Naive thymus-derived CD4-positive, alpha-beta T cell (primary cell): ENCODE measurements at regions not wholly inside any gene's neighbourhood (a gene's known extent, or its start where the extent isn't known, plus 50 kb on each side); places are given as distances from the start of the nearest gene placed in this dataset.

Experiments used
- ATAC-seq: fragments of 150-1000 bp; cut with Tn5 transposase; 2 replicates; pipeline ENCODE4 v1.10.0; 2021; ENCODE audit warnings: mild to moderate bottlenecking, moderate library complexity
- CTCF ChIA-PET: fragments of 350-600 bp; sonication (Branson Sonifier 250); formaldehyde crosslinking; loops from one replicate; lab custom pipeline; 2021; ENCODE audit warnings: antibody characterized with exemption; lab: Charles Lee
- POLR2A ChIA-PET: fragments of 350-600 bp; sonication (Branson Sonifier 250); formaldehyde crosslinking; loops from one replicate; lab custom pipeline; 2021; ENCODE audit warnings: antibody characterized with exemption, inconsistent platforms; lab: Charles Lee
- DNase-seq, 9 donors: peaks; one replicate each; pipeline versions ENCODE4 v3.0.0 to v3.0.0-alpha.2; 2020 to 2022; ENCODE audit warnings: mixed read lengths in 1 of 9
- H3K27ac ChIP-seq: one replicate; pipeline ENCODE4 v1.7.0; 2013; ENCODE audit warnings: mild to moderate bottlenecking, low read depth, low read length, moderate library complexity
- H3K27me3 ChIP-seq, 2 donors: one replicate each; pipeline ENCODE4 v1.7.0; 2013; ENCODE audit warnings: low read length in 2 of 2, mild to moderate bottlenecking in 2 of 2, moderate library complexity in 2 of 2; ENCODE audit not compliant: control insufficient read depth in 2 of 2, insufficient read depth in 2 of 2
- H3K36me3 ChIP-seq, 3 experiments: 1 replicate in 2 of 3; 2 replicates in 1 of 3; pipeline ENCODE4 v1.7.0; 2013; ENCODE audit warnings: low read length in 3 of 3, mild to moderate bottlenecking in 3 of 3, moderate library complexity in 1 of 3; ENCODE audit not compliant: insufficient read depth in 3 of 3, control insufficient read depth in 2 of 3
- H3K4me1 ChIP-seq, 2 donors: one replicate each; pipeline ENCODE4 v1.7.0; 2013; ENCODE audit warnings: low read length in 2 of 2, mild to moderate bottlenecking in 2 of 2, moderate library complexity in 1 of 2; ENCODE audit not compliant: control insufficient read depth in 2 of 2, insufficient read depth in 2 of 2
- H3K4me3 ChIP-seq: 2 replicates; pipeline ENCODE4 v1.7.0; 2013; ENCODE audit warnings: mild to moderate bottlenecking, low read length
- H3K9me3 ChIP-seq, 3 experiments: 1 replicate in 2 of 3; 2 replicates in 1 of 3; pipeline ENCODE4 v1.7.0; 2013; ENCODE audit warnings: low read length in 3 of 3; ENCODE audit not compliant: control insufficient read depth in 2 of 3
- H3K27ac Mint-ChIP-seq, 9 donors: one replicate each; pipeline ENCODE4 v1.8.0; 2020 to 2022; ENCODE audit warnings: mixed read lengths in 9 of 9, mild to moderate bottlenecking in 8 of 9, moderate library complexity in 5 of 9, inconsistent platforms in 2 of 9
- H3K27me3 Mint-ChIP-seq, 5 donors: one replicate each; pipeline ENCODE4 v1.8.0; 2021 to 2022; ENCODE audit warnings: mixed read lengths in 5 of 5, mild to moderate bottlenecking in 1 of 5
- H3K36me3 Mint-ChIP-seq, 5 donors: one replicate each; pipeline ENCODE4 v1.8.0; 2020 to 2022; ENCODE audit warnings: mixed read lengths in 5 of 5, mild to moderate bottlenecking in 3 of 5, inconsistent platforms in 1 of 5
- H3K4me1 Mint-ChIP-seq, 7 donors: one replicate each; pipeline ENCODE4 v1.8.0; 2020 to 2022; ENCODE audit warnings: mixed read lengths in 7 of 7, mild to moderate bottlenecking in 3 of 7, inconsistent platforms in 1 of 7
- H3K4me3 Mint-ChIP-seq, 10 donors: one replicate each; pipeline ENCODE4 v1.8.0; 2020 to 2022; ENCODE audit warnings: mild to moderate bottlenecking in 10 of 10, mixed read lengths in 10 of 10, moderate library complexity in 6 of 10, inconsistent platforms in 2 of 10
- H3K9me3 Mint-ChIP-seq, 11 donors: one replicate each; pipeline ENCODE4 v1.8.0; 2020 to 2022; ENCODE audit warnings: mixed read lengths in 11 of 11, mild to moderate bottlenecking in 4 of 11, inconsistent platforms in 1 of 11, moderate library complexity in 1 of 11
- intact Hi-C, 2 donors: fragments of 100-400 bp; cut with micrococcal nuclease; formaldehyde crosslinking; loops; one replicate each; pipeline ENCODE4 v1.15.1; 2023

DNA sequence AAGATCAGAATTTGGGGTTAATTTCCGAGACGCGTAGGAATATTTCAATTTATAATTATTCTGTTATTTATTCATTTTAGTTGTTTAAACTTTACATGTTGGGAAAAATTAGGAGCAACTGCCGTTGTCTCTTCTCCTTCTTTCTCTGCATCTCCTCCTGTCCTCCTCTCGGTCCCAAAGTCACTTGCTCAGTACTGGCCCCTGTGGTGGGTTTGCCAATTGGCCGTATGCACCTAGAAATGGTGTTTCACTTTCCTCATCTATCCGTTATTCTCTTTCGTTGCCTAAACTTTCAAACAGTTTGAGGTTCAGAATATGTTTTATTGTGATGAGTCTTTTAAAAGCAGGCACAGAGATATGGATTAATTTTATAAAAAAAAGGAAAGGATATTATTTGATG, 517.9 kb downstream of the PLCL1 start:
- no peak overlapping the region for H3K4me3 ChIP-seq
- intact Hi-C loops: no loop called here
- H3K27ac ChIP-seq: no peak overlapping the region
- ChIA-PET POLR2A (interaction anchor here (0.7 kb wide), 1 partner anchor 14 kb away, joined by 3 read pairs; no protein-coding TSS in a partner anchor), CTCF (no interaction called here)
- Mint-ChIP-seq H3K4me3 (no peak overlapping the region), H3K4me1 (peaks cover under 1 to 23% (median 19%) of the 10 kb centered on the region in 7 donors), H3K27me3 (peaks cover 56 to 75% (median 65%) of the 10 kb centered on the region in 5 donors), H3K27ac (no peak overlapping the region), H3K36me3 (no peaks in the 10 kb centered on the region), H3K9me3 (no peaks in the 10 kb centered on the region)
- no peaks in the 10 kb centered on the region for H3K9me3 ChIP-seq
- DNase-seq (no peak), ATAC-seq (no peak)
- H3K4me1 ChIP-seq: peaks cover 10 to 14% of the 10 kb centered on the region in 2 donors
- no peaks in the 10 kb centered on the region for H3K36me3 ChIP-seq
- peaks cover 0 to 14% of the 10 kb centered on the region in 2 donors for H3K27me3 ChIP-seq

- DNase-seq (no peak), ATAC-seq (no peak)
- H3K4me1 Mint-ChIP-seq: peaks cover 0 to 17% (median 13%) of the 10 kb centered on the region in 7 donors
- POLR2A ChIA-PET: interaction anchor here (0.7 kb wide), 1 partner anchor 15 kb away, joined by 3 read pairs; no protein-coding TSS in a partner anchor
- Histone ChIP-seq H3K9me3 (no peaks in the 10 kb centered on the region), H3K4me1 (peaks cover 7% of the 10 kb centered on the region in 2 donors), H3K27me3 (peaks cover 0 to 14% of the 10 kb centered on the region in 2 donors), H3K36me3 (no peaks in the 10 kb centered on the region), H3K27ac (no peak overlapping the region), H3K4me3 (no peak overlapping the region)
- intact Hi-C loops: no loop called here
- no peaks in the 10 kb centered on the region for H3K9me3 Mint-ChIP-seq
- CTCF ChIA-PET: no interaction called here
- H3K36me3 Mint-ChIP-seq: no peaks in the 10 kb centered on the region
- no peak overlapping the region for H3K4me3 Mint-ChIP-seq
- no peak overlapping the region for H3K27ac Mint-ChIP-seq
- peaks cover 63 to 75% (median 71%) of the 10 kb centered on the region in 5 donors for H3K27me3 Mint-ChIP-seq
Observed at GRCh38 chr2:198321522-198322088, 517.2 kb downstream of the PLCL1 start.

- intact Hi-C loops: loop anchor here in 1 of 2 donors (10.0 kb wide), 1 partner anchor 1618 kb away; no protein-coding TSS in a partner anchor
- no peak for ATAC-seq
- H3K27ac Mint-ChIP-seq: no peak overlapping the region
- Histone ChIP-seq H3K27ac (no peak overlapping the region), H3K27me3 (peaks cover 0 to 7% of the 10 kb centered on the region in 2 donors), H3K4me1 (no peaks in the 10 kb centered on the region), H3K9me3 (no peaks in the 10 kb centered on the region), H3K36me3 (no peaks in the 10 kb centered on the region), H3K4me3 (no peak overlapping the region)
- no peaks in the 10 kb centered on the region for H3K36me3 Mint-ChIP-seq
- H3K27me3 Mint-ChIP-seq: peaks cover 69 to 80% (median 73%) of the 10 kb centered on the region in 5 donors
- no peak overlapping the region for H3K4me3 Mint-ChIP-seq
- DNase-seq: no peak
- POLR2A ChIA-PET: no interaction called here
- CTCF ChIA-PET: no interaction called here
- H3K9me3 Mint-ChIP-seq: peaks cover 0 to 3% (median 0%) of the 10 kb centered on the region in 11 donors
- peaks cover 0 to 5% (median 0%) of the 10 kb centered on the region in 7 donors for H3K4me1 Mint-ChIP-seq
Observed at GRCh38 chr2:198316852-198317396, 512.5 kb downstream of the PLCL1 start.

GRCh38 chr2:198315791-198316630, 511.6 kb downstream of the PLCL1 start:
- CTCF ChIA-PET: interaction anchor here (0.7 to 4.0 kb wide), 3 partner anchors 1173 to 1433 kb away, joined by 3 to 29 read pairs (median 28); no protein-coding TSS in a partner anchor
- intact Hi-C loops: loop anchor here in 1 of 2 donors (10.0 kb wide), 1 partner anchor 1619 kb away; no protein-coding TSS in a partner anchor
- no peak overlapping the region for H3K27ac Mint-ChIP-seq
- peaks cover 0 to 3% (median 0%) of the 10 kb centered on the region in 11 donors for H3K9me3 Mint-ChIP-seq
- no peak overlapping the region for H3K4me3 ChIP-seq
- H3K36me3 Mint-ChIP-seq: no peaks in the 10 kb centered on the region
- H3K4me1 Mint-ChIP-seq: peaks cover 0 to 5% (median 0%) of the 10 kb centered on the region in 7 donors
- H3K4me1 ChIP-seq: no peaks in the 10 kb centered on the region
- H3K27me3 Mint-ChIP-seq: peaks cover 64 to 76% (median 70%) of the 10 kb centered on the region in 5 donors
- H3K9me3 ChIP-seq: no peaks in the 10 kb centered on the region
- no peak overlapping the region for H3K4me3 Mint-ChIP-seq
- DNase-seq (no peak), ATAC-seq (no peak)
- POLR2A ChIA-PET: no interaction called here
- peaks cover 0 to 7% of the 10 kb centered on the region in 2 donors for H3K27me3 ChIP-seq
- H3K27ac ChIP-seq: no peak overlapping the region
- H3K36me3 ChIP-seq: no peaks in the 10 kb centered on the region

DNA sequence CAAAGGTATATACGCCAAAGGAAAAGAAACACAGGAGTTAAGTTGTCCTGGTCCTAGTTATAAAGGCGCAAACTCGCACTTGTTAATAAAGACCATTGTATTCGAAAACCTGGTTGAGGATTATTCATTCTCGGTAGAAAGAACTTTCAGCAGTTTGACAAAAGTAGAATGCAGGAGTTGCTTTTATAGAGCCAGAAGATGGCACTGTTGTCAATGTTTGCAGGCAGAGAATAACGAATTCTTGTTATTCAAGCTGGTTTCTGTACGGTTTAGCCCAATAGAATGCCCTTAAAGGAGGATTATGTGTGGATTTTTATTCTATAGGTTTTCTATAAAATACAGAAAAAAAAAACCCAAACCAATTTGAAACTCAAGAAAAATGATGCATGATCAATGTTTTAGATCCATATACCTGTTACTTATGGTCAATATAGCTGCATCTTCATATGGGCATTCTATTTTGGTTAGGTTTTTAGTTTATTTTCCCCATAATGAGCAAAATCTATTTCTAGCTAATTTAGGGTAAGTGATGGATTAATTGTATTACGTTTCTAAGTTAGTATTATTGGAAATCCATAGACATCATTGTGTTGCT, 510.3 kb downstream of the PLCL1 start:
- Mint-ChIP-seq H3K4me3 (no peak overlapping the region), H3K36me3 (no peaks in the 10 kb centered on the region), H3K27me3 (peaks cover 54 to 62% (median 58%) of the 10 kb centered on the region in 5 donors), H3K9me3 (peaks cover 0 to 3% (median 0%) of the 10 kb centered on the region in 11 donors), H3K27ac (no peak overlapping the region), H3K4me1 (peaks cover 0 to 4% (median 0%) of the 10 kb centered on the region in 7 donors)
- no peak overlapping the region for H3K4me3 ChIP-seq
- no peaks in the 10 kb centered on the region for H3K9me3 ChIP-seq
- H3K27ac ChIP-seq: no peak overlapping the region
- intact Hi-C loops: loop anchor here (1.0 to 10.0 kb wide), 7 partner anchors 1174 to 1620 kb away; no protein-coding TSS in a partner anchor
- peaks cover 0 to 9% of the 10 kb centered on the region in 2 donors for H3K27me3 ChIP-seq
- peak in 7 of 9 donors; percentile 11 to 54 (median 30) for DNase-seq
- no peaks in the 10 kb centered on the region for H3K4me1 ChIP-seq
- ChIA-PET CTCF (interaction anchor here (0.6 to 4.0 kb wide), 16 partner anchors 9 to 1427 kb away, joined by 3 to 29 read pairs (median 4); no protein-coding TSS in a partner anchor), POLR2A (no interaction called here)
- no peaks in the 10 kb centered on the region for H3K36me3 ChIP-seq
- peak; percentile 53 for ATAC-seq
